Fibroblast of lung (primary cell): ENCODE measurements at regions not wholly inside any gene's neighbourhood (a gene's known extent, or its start where the extent isn't known, plus 50 kb on each side); places are given as distances from the start of the nearest gene placed in this dataset.

Experiments
- DNase-seq, 2 donors: peaks; one replicate each; pipeline versions ENCODE4 v3.0.0 to v3.0.0-alpha.2; 2010; ENCODE audit warnings: low read depth in 2 of 2
- H2AFZ ChIP-seq: 2 replicates; pipeline ENCODE4 v1.5.1; 2012; ENCODE audit warnings: low read length, control low read depth, inconsistent platforms
- H3K27ac ChIP-seq: 2 replicates; pipeline ENCODE4 v1.5.1; 2011; ENCODE audit warnings: low read length, control low read depth; ENCODE audit not compliant: insufficient read depth
- H3K27me3 ChIP-seq: 2 replicates; pipeline ENCODE4 v1.5.1; 2011; ENCODE audit warnings: mild to moderate bottlenecking, low read length; ENCODE audit not compliant: control insufficient read depth, insufficient read depth
- H3K36me3 ChIP-seq: 2 replicates; pipeline ENCODE4 v1.5.1; 2011; ENCODE audit warnings: low read length; ENCODE audit not compliant: control insufficient read depth, insufficient read depth
- H3K4me1 ChIP-seq: 2 replicates; pipeline ENCODE4 v1.5.1; 2011; ENCODE audit warnings: low read length; ENCODE audit not compliant: control insufficient read depth, insufficient read depth; ENCODE audit errors: extremely low read depth
- H3K4me2 ChIP-seq: 2 replicates; pipeline ENCODE4 v1.5.1; 2011; ENCODE audit warnings: low read length, control low read depth; ENCODE audit not compliant: insufficient read depth; ENCODE audit errors: extremely low read depth
- H3K4me3 ChIP-seq, 4 experiments: fragments of 200-600 bp in 1 of 4; sonication (generic) in 1 of 4; replicated peaks in 1 of 4; 2 replicates each; pipeline ENCODE4 v1.5.1; 2011 to 2016; ENCODE audit warnings: low read length in 4 of 4, low read depth in 3 of 4, mild to moderate bottlenecking in 3 of 4, control low read depth in 2 of 4, inconsistent platforms in 1 of 4, mixed read lengths in 1 of 4; ENCODE audit not compliant: insufficient read depth in 1 of 4; ENCODE audit errors: control extremely low read depth in 1 of 4
- H3K79me2 ChIP-seq: 2 replicates; pipeline ENCODE4 v1.5.1; 2012; ENCODE audit warnings: mild to moderate bottlenecking, low read length, inconsistent platforms; ENCODE audit not compliant: control insufficient read depth, insufficient read depth
- H3K9ac ChIP-seq: 2 replicates; pipeline ENCODE4 v1.5.1; 2011; ENCODE audit warnings: mild to moderate bottlenecking, low read length, control low read depth; ENCODE audit not compliant: insufficient read depth
- H3K9me3 ChIP-seq: 2 replicates; pipeline ENCODE4 v1.5.1; 2012; ENCODE audit warnings: low read depth, low read length; ENCODE audit not compliant: control insufficient read depth, insufficient read depth
- H4K20me1 ChIP-seq: 2 replicates; pipeline ENCODE4 v1.5.1; 2011; ENCODE audit warnings: low read length; ENCODE audit not compliant: control insufficient read depth, insufficient read depth; ENCODE audit errors: extremely low read depth
- EZH2 ChIP-seq: IDR thresholded peaks from 2 replicates; pipeline ENCODE4 v1.5.1; 2012; ENCODE audit warnings: low read length, control low read depth, mild to moderate bottlenecking; ENCODE audit errors: missing control alignments
- TF ChIP-seq, protein P1 (sequence below), 2 donors: IDR thresholded peaks in 1 of 2; conservative IDR thresholded peaks in 1 of 2; 1 replicate in 1 of 2; 2 replicates in 1 of 2; pipeline ENCODE4 v1.5.1; 2011 to 2012; ENCODE audit warnings: low read length in 2 of 2, control low read depth in 1 of 2, inconsistent platforms in 1 of 2, low read depth in 1 of 2, mild to moderate bottlenecking in 1 of 2

DNA sequence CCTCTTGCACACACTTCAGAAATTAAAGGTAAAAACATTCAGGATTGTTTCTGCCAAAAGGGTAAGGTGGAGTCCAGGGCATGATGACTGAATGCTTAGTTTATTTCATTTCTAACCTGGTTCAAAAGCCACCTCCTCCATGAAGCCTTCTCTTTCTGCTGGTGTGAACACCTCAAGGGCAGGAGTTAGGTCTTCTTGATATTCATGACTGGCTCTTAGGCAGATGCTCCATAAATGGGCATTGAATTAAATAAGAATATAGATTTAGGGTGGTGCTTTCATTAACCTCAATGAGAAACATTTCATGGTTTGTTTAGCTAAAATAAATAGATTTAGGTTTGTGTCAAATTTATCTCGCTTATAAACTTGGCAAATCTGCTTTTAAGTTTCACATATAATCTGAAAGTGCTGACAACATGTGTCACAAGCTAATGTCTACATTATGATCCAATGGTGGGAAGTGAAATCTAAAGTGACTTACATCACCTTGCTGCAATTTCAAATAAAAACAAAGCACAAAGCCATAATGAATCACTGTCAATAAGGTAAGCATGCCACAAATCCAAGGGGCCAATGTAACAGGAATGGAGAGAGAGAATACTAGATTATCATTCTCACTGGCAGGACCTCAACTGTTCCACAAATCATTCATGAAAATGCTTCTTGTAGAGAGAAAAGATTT lies 72.7 kb upstream of the GRIP1 start:
- no peak overlapping the region for H3K27ac ChIP-seq
- H4K20me1 ChIP-seq: no peaks in the 10 kb centered on the region
- H2AFZ ChIP-seq: no peak overlapping the region
- H3K4me1 ChIP-seq: no peaks in the 10 kb centered on the region
- DNase-seq: no peak
- H3K9ac ChIP-seq: no peak overlapping the region
- H3K79me2 ChIP-seq: no peaks in the 10 kb centered on the region
- no peaks in the 10 kb centered on the region for H3K9me3 ChIP-seq
- H3K27me3 ChIP-seq: no peaks in the 10 kb centered on the region
- no peak overlapping the region for H3K4me2 ChIP-seq
- no peaks in the 10 kb centered on the region for H3K36me3 ChIP-seq
- TF ChIP-seq EZH2: no peak
- TF ChIP-seq, protein P1, sequence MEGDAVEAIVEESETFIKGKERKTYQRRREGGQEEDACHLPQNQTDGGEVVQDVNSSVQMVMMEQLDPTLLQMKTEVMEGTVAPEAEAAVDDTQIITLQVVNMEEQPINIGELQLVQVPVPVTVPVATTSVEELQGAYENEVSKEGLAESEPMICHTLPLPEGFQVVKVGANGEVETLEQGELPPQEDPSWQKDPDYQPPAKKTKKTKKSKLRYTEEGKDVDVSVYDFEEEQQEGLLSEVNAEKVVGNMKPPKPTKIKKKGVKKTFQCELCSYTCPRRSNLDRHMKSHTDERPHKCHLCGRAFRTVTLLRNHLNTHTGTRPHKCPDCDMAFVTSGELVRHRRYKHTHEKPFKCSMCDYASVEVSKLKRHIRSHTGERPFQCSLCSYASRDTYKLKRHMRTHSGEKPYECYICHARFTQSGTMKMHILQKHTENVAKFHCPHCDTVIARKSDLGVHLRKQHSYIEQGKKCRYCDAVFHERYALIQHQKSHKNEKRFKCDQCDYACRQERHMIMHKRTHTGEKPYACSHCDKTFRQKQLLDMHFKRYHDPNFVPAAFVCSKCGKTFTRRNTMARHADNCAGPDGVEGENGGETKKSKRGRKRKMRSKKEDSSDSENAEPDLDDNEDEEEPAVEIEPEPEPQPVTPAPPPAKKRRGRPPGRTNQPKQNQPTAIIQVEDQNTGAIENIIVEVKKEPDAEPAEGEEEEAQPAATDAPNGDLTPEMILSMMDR (conservative IDR thresholded peaks at IDR 0.05 in 1 of 2, IDR thresholded peaks at IDR 0.05 in 1 of 2; ENCODE audit: low read depth in 1 of 2, low read length in 2 of 2): no peak
- H3K4me3 ChIP-seq: no peak overlapping the region

DNA sequence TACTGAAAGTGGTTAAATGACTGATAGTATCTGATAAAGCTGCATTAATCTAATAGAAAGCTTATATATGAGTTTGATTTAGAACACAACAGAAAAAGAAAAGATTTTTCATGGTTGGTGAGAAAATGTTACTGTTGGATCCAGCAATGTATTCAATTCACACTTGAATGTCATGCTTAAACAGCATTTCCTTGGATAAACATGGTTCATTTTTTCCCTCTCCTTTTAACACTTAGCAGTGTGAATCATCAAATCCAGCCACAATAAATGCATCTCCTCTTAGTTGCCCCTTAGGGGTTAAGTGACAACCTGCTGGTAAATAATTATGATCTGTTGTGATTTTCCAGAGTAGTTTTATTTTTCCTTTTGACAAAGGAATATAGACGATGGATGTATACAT lies 74.9 kb upstream of the GRIP1 start:
- TF ChIP-seq EZH2: no peak
- TF ChIP-seq, protein P1 (conservative IDR thresholded peaks at IDR 0.05 in 1 of 2, IDR thresholded peaks at IDR 0.05 in 1 of 2; ENCODE audit: low read depth in 1 of 2, low read length in 2 of 2): no peak
- H3K27me3 ChIP-seq: no peaks in the 10 kb centered on the region
- no peak overlapping the region for H3K4me2 ChIP-seq

DNA sequence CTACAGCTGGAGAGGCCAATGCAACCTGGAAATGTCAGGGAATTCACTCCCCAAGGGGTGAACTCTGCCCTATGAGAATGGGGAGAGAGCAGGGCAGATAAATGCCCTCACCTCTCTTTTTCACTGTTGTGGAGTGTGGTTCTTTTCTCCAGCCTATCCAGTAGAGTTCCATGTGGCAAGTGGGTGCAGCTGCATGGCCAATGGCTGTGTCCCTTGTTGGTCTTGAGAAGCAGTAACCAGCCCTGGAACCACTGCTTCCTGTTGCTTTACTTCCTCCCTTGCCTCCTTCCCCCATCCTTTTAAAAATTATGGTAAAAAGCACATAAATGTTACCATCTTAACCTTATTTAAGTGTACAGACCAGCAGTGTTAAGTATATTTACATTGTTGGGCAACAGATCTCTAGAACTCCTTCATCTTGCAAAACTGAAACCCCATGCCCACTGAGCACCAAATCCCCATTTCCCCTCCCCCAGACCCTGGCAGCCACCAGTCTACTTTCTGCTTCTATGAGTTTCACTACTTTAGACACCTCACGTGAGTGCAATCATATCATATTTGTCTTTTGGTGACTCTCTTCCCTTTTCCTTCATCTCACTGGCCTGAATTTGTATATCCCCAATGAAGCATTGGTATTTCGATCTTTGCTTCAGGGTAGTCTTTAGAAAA lies 77.0 kb upstream of the GRIP1 start:
- no peak overlapping the region for H3K9ac ChIP-seq
- H3K4me3 ChIP-seq: no peak overlapping the region
- no peak overlapping the region for H2AFZ ChIP-seq

More for the DNA sequence above, 74.9 kb upstream of the GRIP1 start:
- Histone ChIP-seq H3K4me3 (no peak overlapping the region), H3K79me2 (no peaks in the 10 kb centered on the region), H3K27ac (no peak overlapping the region), H3K9me3 (no peaks in the 10 kb centered on the region), H2AFZ (no peak overlapping the region), H4K20me1 (no peaks in the 10 kb centered on the region), H3K9ac (no peak overlapping the region), H3K36me3 (no peaks in the 10 kb centered on the region), H3K4me1 (no peaks in the 10 kb centered on the region)
- DNase-seq: no peak

More for the DNA sequence above, 77.0 kb upstream of the GRIP1 start:
- Histone ChIP-seq H3K79me2 (no peaks in the 10 kb centered on the region), H3K27ac (no peak overlapping the region), H3K9me3 (no peaks in the 10 kb centered on the region), H3K27me3 (no peaks in the 10 kb centered on the region), H4K20me1 (no peaks in the 10 kb centered on the region), H3K36me3 (no peaks in the 10 kb centered on the region), H3K4me1 (no peaks in the 10 kb centered on the region), H3K4me2 (no peak overlapping the region)
- TF ChIP-seq, protein P1 (conservative IDR thresholded peaks at IDR 0.05 in 1 of 2, IDR thresholded peaks at IDR 0.05 in 1 of 2; ENCODE audit: low read depth in 1 of 2, low read length in 2 of 2): no peak
- no peak for TF ChIP-seq EZH2
- DNase-seq: no peak
